Hepatocyte (in vitro differentiated cells): ENCODE measurements at regions not wholly inside any gene's neighbourhood (a gene's known extent, or its start where the extent isn't known, plus 50 kb on each side); places are given as distances from the start of the nearest gene placed in this dataset.

ENCODE experiments used
- DNase-seq: peaks from one replicate; pipeline ENCODE4 v3.0.0-alpha.2; 2016; ENCODE audit warnings: low spot score
- H2AFZ ChIP-seq: fragments of 200-600 bp; sonication (generic); 2 replicates; pipeline ENCODE4 v1.6.0; 2016; ENCODE audit warnings: antibody characterized with exemption, mild to moderate bottlenecking
- H3K27ac ChIP-seq: fragments of 200-600 bp; sonication (generic); 2 replicates; pipeline ENCODE4 v1.5.1; 2016; ENCODE audit warnings: mild to moderate bottlenecking
- H3K27me3 ChIP-seq: fragments of 200-600 bp; sonication (generic); 2 replicates; pipeline ENCODE4 v1.6.1; 2016
- H3K36me3 ChIP-seq: fragments of 200-600 bp; sonication (generic); replicated peaks from 2 replicates; pipeline ENCODE4 v1.5.1; 2016; ENCODE audit warnings: low read depth; ENCODE audit not compliant: insufficient read depth
- H3K4me1 ChIP-seq: fragments of 200-600 bp; sonication (generic); 2 replicates; pipeline ENCODE4 v1.5.1; 2016; ENCODE audit warnings: mild to moderate bottlenecking, moderate library complexity; ENCODE audit not compliant: insufficient read depth
- H3K4me2 ChIP-seq: fragments of 200-600 bp; sonication (generic); 2 replicates; pipeline ENCODE4 v1.6.0; 2016
- H3K4me3 ChIP-seq: fragments of 200-600 bp; sonication (generic); 2 replicates; pipeline ENCODE4 v1.5.1; 2016; ENCODE audit warnings: mild to moderate bottlenecking
- H3K79me2 ChIP-seq: fragments of 200-600 bp; sonication (generic); 2 replicates; pipeline ENCODE4 v1.6.0; 2017; ENCODE audit warnings: mild to moderate bottlenecking
- H3K9me2 ChIP-seq: fragments of 200-600 bp; sonication (generic); replicated peaks from 2 replicates; pipeline ENCODE4 v1.6.0; 2017; ENCODE audit warnings: mild to moderate bottlenecking; ENCODE audit not compliant: insufficient read depth
- H3K9me3 ChIP-seq: fragments of 200-600 bp; sonication (generic); 2 replicates; pipeline ENCODE4 v1.5.1; 2016; ENCODE audit warnings: low read depth, mild to moderate bottlenecking
- H4K20me1 ChIP-seq: fragments of 200-600 bp; sonication (generic); 2 replicates; pipeline ENCODE4 v1.6.0; 2016; ENCODE audit warnings: mild to moderate bottlenecking; ENCODE audit not compliant: insufficient read depth, poor library complexity, severe bottlenecking
- CTCF ChIP-seq: fragments of 200-600 bp; sonication (generic); IDR thresholded peaks from 2 replicates; pipeline ENCODE4 v1.5.1; 2016; ENCODE audit warnings: antibody characterized with exemption, mild to moderate bottlenecking; ENCODE audit not compliant: poor library complexity
- EZH2 ChIP-seq: fragments of 200-600 bp; sonication (generic); IDR thresholded peaks from 2 replicates; pipeline ENCODE4 v1.6.1; 2016; ENCODE audit warnings: antibody characterized with exemption, mild to moderate bottlenecking, borderline replicate concordance
- EZH2phosphoT487 ChIP-seq: fragments of 200-600 bp; sonication (generic); IDR thresholded peaks from one replicate; pipeline ENCODE4 v1.6.1; 2018; ENCODE audit warnings: antibody characterized with exemption, mild to moderate bottlenecking, low read depth, moderate library complexity; ENCODE audit not compliant: unreplicated experiment, severe bottlenecking
- WGBS: methylation state at CpG from one replicate; pipeline ENCODE4 v1.1.6; 2016; ENCODE audit warnings: low lambda C conversion rate; ENCODE audit errors: missing lambda C conversion rate; 5-methylcytosine and 5-hydroxymethylcytosine counted together

GRCh38 chr3:182172534-182172933, 460.8 kb downstream of the SOX2 start:
- Histone ChIP-seq H3K4me1 (no peaks in the 10 kb centered on the region), H2AFZ (no peak overlapping the region), H3K9me3 (no peaks in the 10 kb centered on the region), H3K36me3 (no peaks in the 10 kb centered on the region), H3K4me2 (no peak overlapping the region), H3K9me2 (no peaks in the 10 kb centered on the region), H3K4me3 (no peak overlapping the region), H3K27me3 (no peaks in the 10 kb centered on the region), H4K20me1 (no peaks in the 10 kb centered on the region), H3K27ac (no peak overlapping the region), H3K79me2 (no peaks in the 10 kb centered on the region)
- no peak for TF ChIP-seq CTCF
- DNase-seq, result no peak
- WGBS, result 42% methylated on average over 4 of the region's 4 CpGs

GRCh38 chr3:182178488-182179200, 466.9 kb downstream of the SOX2 start:
- whole genome bisulfite sequencing, result 87% methylated on average over 5 of the region's 5 CpGs
- TF ChIP-seq CTCF, result no peak
- TF ChIP-seq EZH2, result no peak
- no peak for TF ChIP-seq EZH2phosphoT487

GRCh38 chr3:182179631-182180030, 467.9 kb downstream of the SOX2 start:
- Histone ChIP-seq H3K27ac (no peak overlapping the region), H4K20me1 (no peaks in the 10 kb centered on the region), H3K79me2 (no peaks in the 10 kb centered on the region), H3K4me1 (peaks cover 26% of the 10 kb centered on the region), H3K36me3 (no peaks in the 10 kb centered on the region), H3K4me3 (no peak overlapping the region), H3K9me2 (no peaks in the 10 kb centered on the region), H3K4me2 (no peak overlapping the region), H3K27me3 (no peaks in the 10 kb centered on the region), H3K9me3 (no peaks in the 10 kb centered on the region), H2AFZ (no peak overlapping the region)
- no peak for DNase-seq
- TF ChIP-seq EZH2phosphoT487, result no peak
- TF ChIP-seq CTCF, result no peak
- no peak for TF ChIP-seq EZH2
- WGBS, result 91% methylated on average over 1 of the region's 1 CpG

More at GRCh38 chr3:182178488-182179200, 466.9 kb downstream of the SOX2 start:
- no peak overlapping the region for H3K4me2 ChIP-seq
- H3K9me2 ChIP-seq, result no peaks in the 10 kb centered on the region
- no peak overlapping the region for H3K4me3 ChIP-seq
- no peak overlapping the region for H3K27ac ChIP-seq
- no peaks in the 10 kb centered on the region for H3K27me3 ChIP-seq
- H4K20me1 ChIP-seq, result no peaks in the 10 kb centered on the region
- H3K9me3 ChIP-seq, result no peaks in the 10 kb centered on the region
- H2AFZ ChIP-seq, result no peak overlapping the region
- no peaks in the 10 kb centered on the region for H3K36me3 ChIP-seq
- no peaks in the 10 kb centered on the region for H3K79me2 ChIP-seq
- H3K4me1 ChIP-seq, result peaks cover 26% of the 10 kb centered on the region
- no peak for DNase-seq
